Hematopoietic multipotent progenitor cell treated with erythropoietin and hydrocortisone succinate and interleukin-3 and kit ligand, for 4 days (in vitro differentiated cells): ENCODE measurements at regions not wholly inside any gene's neighbourhood (a gene's known extent, or its start where the extent isn't known, plus 50 kb on each side); places are given as distances from the start of the nearest gene placed in this dataset.
"Not testable (repeated sequence)": the region's sequence is repeated elsewhere in the genome, so short reads cannot be mapped to it uniquely, and the experiment has no call there.

Source experiments
- DNase-seq: peaks from one replicate; pipeline ENCODE4 v3.0.0-alpha.2; 2015

DNA sequence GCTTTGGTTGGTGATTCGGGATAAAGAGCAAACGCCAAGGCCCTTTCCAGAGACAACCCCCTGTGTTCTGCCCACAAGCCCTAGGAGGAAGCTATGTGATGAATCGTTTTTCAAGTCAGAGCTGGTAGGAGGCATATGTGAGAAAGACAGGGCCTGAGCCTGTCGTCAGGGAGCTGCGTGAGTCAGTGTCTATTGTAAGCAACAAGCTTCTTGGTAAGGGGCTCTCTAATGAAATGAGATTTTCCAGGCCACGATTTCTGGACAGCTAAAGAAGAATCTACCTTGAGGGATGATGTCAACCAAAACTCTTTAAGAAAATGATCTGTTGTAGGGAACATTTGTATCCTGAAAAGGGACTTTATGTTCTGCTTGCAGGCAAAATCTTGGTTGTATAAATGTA is 318.9 kb upstream of the IL12A start:
- DNase-seq = no peak

DNA sequence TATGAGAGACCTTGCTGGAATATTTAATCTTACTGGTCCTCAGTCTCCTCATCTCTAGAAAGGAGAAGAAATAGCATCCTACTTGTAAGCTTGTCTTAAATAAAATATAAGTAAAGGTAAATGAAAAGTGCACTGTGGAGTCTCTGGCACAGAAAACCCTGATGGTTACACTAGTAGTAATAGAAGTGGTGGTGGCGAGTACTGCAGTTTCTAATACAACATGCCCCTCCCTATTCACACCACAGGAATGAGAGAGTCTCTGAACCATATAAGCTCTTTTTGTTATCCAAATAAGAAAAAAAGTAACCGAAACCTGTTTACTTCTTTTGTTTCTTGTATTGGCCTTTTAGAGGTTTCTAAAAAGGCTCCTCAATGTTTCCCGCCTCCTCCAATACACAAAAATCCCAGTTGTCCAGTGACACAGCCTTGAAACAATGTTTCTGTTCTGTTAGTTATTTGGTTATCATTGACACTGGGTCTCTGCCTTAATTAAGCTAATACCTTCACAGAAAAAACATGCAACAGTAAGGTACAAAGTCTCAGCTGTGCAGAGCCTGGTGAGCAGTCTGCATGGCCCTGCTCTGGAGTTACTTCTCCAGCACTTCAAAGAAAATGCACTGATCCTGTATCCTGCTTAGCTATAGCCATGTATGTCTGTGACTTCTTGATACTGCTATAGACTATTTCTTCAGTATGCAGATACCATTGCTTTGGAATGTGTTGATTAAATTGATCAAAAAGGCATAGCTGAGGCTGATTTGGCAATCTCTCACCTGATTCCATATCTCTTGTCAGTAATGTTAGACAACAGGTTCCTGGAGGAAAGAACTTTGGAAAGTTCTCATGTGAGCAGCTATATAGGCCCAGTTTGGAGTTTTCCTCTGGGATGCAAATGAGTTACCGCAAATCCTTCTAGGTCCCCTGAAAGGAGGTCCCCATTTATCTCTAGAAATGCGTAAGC is 315.6 kb upstream of the IL12A start:
- no peak for DNase-seq

DNA sequence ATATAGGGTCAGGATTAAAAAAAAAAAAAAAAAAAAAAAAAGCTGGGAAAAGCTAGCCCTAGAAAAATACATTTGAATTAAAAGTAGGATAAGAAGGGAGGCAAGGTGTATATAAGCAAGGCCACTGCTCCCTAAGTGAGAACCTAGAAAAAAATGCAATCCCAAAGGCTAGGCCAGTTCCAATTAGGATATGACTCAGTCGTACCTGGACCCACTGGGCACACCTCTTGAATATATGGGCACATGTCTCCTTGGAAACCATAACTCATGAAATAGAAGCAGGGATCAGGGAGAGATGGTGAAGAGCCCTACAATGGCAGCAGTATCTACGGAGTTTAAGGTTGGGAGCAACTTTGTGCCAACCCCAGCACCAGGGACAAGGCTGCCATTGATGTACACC is 314.1 kb upstream of the IL12A start:
- DNase-seq = no peak

DNA sequence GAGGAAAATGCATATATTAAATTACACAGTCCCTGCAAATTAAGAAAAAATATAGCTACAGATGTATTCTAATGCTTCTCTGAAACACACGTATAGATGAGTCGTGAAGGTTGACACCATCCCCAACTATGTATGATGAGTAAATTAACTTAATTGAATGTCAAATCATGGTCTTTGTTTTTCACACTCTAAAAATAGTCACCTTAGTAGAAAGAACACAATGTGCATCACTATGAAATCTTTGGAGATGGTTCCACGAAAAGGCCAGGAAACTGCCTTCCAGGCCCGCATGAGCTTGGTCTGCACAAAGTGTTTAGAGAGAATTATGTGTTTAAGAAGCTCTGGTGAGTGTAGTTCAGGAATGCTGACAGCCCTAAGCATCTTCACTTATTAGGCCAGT is 313.4 kb upstream of the IL12A start:
- DNase-seq = no peak

DNA sequence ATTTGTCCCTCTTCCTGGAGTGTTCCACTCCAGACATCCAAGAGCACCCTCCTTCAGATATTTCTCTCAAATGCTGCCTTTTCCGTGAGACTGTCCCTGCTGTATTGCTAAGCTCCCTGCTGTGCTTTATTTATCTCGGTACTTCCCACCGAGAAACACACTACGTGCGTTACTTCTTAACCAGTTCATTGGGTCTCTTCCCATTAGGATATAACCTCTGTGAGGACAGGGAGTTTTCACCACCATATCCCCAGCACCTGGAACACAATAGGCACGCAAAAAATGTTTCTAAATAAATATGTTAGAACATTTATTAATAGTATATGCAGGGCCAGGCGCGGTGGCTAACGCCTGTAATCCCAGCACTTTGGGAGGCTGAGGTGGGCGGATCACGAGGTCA is 308.7 kb upstream of the IL12A start:
- no peak for DNase-seq

DNA sequence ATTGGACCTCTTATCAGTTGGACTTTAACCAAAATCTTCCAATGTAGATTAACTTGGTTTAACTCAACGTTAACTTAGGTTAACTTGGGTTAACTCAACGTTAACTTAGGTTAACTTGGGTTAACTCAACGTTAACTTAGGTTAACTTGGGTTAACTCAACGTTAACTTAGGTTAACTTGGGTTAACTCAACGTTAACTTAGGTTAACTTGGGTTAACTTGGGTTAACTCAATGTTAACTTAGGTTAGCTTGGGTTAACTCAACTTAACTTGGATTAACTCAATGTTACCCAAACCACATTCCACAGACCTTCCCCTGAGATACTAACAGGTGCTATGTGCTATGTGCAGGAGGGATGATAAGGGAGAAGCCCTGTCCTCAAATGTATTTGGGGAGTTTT is 306.9 kb upstream of the IL12A start:
- not testable (repeated sequence) for DNase-seq

DNA sequence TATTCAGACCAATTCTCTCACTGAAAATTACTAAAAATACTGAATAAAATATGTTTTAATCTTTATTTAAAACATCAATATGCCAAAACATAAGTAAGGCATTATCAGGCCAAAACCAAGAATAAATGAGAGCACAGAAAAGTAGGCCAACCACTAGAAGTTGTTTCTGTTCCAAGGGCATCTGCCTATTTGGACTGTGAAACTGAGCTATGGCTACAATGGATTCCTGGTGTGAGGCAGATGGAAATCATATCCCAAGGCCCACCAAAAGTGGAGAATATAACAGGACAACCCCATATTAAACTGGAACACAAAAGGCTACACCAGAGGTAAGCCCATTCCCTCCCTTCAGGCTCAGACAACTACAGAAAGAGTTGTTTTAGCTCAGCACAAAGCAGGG is 302.8 kb upstream of the IL12A start:
- DNase-seq = no peak

DNA sequence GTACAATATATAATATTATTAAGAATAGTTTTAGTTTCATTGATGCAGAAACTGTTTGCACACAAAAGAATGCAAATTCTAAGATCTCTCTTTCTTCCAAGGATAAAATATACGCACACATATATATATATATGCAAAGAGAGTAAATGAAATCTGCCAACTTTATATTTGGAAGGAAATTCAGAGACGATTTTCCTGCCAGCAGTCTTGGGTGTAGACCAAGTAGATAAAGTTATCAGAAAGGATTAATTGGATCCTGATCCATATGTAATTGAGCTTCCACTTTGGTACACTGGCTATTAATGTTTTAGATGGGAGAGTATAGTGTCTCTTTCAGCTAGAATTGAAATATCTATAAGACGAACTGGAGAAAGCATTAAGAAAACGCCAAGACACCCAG is 295.4 kb upstream of the IL12A start:
- DNase-seq = no peak

DNA sequence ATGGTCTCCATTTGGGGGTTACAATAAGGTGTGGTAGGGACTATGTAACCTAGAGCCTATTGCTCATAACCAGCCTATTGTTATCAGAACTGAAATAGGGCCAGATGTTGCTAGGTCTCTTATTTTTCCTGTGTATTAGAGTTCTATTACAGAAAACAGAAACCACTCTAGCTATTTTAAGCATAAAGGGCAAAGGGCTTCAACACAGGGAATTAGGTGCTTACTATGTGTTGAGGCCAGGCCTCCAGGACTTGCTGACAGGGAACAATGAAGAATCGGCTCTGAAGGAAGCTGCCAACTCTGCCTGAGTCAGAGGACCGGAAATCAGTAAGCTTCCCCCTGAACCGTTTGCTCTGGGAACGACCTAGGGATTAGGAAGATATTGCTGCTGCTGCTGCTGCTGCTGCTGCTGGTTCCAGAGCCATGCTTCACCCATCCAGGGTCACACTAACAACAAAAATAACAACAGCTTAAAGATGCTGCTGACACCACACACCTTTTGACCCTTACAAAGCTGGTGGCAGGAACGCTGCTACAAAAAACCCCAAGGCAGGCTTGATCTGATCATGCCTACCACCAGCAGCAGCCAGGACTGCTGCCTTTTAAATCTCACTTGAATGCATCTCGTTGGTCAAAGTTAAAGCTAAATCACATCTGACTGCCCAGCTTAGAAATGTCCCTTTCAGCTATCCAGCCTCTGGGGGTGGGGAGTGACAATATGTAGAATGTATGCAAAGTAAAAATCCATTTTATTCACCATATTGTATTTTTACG is 276.9 kb upstream of the IL12A start:
- DNase-seq = no peak

DNA sequence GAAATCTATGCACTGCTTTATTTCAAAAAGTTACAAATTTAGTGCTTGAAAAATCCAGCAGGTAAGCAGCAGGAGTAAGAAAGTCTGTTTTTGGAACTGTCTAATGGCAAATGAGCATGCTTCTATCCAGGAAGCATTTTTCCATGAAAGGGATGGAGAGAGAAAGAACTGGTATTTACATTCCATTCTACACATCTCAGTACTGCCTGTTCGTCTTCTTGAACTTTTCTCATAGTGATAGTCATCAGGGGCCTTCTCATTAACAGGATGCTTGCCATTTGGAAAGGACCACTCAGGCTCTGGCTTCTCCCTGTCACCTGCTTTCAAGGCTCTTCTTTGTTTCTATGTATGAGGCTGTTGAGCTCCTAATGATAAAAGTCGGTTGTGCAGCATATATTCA is 267.3 kb upstream of the IL12A start:
- DNase-seq = no peak

DNA sequence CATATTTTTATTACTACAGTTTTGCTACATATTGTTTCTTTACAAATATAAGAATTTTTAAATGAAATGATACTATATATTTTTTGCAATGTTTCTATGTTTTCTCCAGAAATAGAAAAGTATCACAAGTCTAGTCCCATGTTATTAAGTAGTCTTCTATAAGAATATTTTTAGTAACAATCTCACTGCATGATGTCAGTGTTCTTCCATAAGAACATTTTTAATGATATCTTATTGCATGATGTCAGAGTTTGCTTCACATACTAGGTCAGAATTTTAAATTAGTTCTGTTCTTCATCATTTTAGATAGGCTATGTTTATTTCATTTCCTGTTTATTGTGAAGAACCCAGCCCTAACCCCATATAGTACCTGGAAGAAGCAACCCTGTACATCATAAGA is 265.3 kb upstream of the IL12A start:
- DNase-seq = no peak

DNA sequence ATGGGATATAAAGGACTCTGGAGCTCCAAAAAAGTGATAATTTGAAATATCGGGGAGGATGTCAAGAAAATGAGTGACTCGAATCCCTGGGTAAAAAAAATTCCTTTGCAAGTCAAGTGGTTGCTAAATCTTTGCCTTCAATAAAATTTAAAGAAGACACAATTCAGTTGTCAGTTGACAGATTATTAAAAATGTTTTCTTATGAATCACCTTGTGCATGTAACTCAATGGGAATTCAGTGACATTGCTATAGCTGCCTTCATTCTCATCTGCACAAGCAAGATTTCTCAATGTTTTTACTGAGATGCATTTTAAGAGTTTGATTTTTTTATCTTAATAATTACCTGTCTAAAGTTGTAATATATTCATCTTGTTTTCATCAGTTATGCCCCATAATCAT is 264.0 kb upstream of the IL12A start:
- no peak for DNase-seq

DNA sequence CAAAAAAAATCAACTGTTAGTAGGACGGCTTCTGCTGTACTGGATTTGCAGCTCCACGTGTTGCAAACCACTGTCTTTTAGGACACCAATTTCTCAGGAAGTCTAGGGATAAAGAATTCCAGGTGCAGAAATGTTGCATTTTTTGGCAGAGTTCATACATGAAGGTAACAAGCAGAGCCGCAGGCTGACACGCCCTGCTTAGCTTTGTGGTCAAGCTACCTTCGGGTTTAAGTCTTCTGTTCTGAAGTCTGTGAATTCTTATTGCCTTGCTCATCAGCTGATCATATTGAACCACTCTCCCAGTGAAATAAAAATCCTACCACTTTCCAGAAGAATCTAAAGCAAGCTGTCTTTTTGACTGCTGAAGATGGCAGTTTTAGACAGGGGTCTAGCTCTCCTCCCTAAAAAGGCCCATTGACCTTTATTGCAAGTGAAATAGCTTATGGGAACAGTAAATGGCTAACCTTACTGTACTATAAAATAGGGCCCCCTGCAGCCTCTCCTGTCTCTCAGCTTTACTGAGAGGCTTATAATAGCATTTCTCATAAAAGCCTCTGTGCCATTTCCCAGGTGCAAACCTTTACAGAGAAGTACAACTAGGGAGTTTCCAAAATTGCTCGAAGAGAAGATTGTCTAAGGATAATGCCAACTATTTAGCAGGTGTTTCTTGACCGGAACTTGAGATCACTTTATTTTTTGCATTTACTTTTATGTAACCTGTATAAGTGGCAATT is 262.2 kb upstream of the IL12A start:
- no peak for DNase-seq

DNA sequence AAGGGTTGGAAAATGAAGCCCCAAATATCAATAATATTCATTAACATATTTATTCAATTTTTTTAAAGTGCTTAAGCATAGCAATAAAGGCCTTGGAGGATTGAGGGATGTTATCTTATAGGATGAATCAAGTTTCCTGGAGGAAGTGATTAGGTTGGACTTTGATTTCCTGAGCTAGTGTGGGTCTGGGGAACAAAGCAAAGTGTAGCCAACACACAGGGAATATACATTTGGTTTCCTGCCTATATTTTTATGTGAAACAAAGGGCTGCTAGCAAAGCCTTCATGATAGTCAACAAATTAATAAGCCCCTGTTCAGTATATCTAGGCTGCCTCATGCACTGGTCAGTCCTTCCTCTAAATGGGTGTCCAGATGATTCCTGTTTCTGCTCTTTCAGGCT is 261.1 kb upstream of the IL12A start:
- no peak for DNase-seq

DNA sequence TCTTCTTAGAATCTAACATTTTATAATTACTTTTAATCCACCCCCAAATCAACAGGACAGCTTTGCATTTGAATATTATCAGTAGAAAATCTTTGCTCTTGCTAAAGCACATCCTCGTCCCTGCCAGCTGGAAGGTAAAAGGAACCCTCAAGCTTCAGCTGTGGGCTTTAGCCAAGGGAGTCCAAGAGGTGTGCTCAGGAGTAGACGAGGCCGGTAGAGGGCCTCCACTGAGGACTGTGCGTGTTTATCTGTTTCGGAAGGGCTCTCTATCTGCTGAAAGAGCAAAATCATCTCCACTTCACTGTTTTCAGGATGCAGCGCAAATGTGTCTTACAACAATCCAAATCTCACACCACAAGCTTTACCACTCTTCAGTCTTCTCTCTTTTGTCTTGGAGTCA is 257.4 kb upstream of the IL12A start:
- DNase-seq = no peak

DNA sequence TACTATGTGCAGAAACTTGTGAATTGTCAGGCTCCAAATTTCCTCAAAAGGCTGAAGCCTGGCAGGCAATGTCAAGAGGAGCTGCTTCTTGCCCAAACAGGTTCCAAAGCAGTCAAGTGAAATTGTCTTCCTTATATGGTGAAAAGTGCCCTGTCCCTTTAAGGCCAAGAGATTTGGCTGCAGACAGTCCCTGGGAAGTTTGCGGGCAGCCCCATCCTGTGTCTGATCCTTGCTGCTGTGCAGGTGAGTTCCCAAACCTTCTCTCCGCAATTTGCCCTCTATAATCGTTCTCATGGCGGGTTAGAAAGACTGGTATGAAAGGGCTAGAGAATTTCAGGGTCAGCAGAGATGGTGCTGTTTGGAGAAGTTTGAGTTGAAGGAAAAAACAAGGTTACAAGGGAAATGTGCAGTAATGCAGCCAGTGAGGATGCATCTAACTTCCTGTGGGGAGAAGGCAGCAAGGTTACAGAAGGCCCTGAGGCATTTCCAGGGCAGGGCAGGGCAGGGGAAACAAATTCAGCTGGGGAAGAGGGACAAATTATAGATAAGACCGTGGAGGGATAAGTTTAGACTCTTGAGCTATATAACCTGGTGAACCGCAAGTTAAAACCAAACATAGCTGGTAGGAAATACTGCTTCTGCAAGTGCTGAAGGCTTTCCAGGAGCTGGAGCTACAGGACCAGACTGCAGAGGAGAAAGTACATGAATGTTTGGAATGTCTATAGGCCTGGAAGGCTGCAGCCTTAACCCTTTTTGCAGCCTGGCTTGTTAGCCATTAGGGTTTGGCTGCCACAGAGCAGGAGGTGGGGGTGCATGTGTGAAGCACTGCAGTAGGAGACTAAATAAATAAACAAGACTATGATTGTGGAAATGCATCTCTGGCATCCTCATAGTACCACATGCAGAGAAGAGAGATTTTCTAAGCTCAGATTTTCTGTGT is 256.2 kb upstream of the IL12A start:
- DNase-seq = no peak

DNA sequence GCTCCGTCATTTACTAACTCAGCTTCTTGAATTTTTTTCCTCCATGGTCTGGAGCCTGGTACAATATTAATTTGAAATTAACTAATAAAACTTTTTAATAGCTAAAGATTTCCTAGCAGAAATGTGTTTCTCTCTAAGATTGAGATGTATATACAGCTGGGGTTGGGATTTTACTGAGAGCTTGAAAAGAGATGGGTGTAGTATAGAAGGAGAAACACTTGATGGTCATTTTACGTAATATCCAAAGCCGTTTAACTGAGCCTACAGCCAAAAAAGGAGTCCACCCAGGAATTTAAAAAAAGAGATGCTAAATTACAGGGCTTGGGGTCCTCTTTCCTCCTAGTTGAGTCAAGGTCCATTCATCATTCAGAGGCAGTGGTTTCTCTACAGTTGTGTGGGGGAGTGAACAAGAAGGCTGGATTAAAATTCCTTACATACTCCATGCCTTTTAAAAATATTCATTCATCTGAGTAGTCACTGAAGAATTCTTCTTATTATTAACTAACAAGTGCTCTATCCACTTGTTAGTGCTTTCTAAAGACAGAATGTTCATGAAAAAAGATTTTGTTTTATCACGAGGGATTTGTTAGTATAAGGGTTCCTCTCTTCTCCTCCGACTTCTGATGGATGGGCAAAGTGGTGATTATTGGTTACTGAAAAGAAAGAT is 255.3 kb upstream of the IL12A start:
- DNase-seq = no peak

DNA sequence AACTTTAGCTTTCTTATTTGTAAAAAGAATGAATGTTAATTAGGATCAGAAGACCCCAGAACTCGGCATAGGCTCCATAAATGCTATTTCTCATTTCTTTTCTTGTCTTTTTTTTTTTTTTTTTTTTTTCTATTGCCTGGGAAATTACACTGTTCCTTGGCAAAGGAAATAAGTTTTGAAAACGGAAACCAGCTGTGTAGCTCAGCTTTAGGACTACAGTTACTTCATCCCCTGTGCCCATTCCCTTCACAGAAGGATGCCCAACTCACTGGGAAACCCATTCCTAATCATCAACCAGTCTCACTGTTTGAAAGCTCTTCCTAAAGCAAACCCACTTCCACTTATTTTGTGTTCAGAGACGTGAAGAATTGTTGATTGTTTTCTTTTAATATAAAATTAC is 254.0 kb upstream of the IL12A start:
- DNase-seq = no peak

DNA sequence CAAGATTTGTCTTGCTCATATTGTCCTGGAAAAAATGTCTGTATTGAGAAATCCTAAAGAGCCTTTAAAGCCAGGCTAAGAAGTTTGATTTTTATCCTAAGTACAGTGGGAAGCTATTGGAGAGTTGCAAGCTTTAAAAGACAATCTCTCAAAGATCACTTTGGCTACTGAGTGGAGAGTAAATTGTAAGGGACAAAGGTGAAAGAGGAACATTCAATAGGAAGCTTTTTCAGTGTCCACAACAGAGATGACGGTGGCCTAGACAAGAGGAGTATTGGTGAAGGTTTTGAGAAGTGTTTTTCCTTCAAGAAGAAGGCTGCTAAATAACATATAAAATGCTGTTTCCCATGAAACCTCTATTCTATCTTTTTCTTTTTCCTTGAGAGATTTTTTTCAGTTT is 249.5 kb upstream of the IL12A start:
- no peak for DNase-seq

DNA sequence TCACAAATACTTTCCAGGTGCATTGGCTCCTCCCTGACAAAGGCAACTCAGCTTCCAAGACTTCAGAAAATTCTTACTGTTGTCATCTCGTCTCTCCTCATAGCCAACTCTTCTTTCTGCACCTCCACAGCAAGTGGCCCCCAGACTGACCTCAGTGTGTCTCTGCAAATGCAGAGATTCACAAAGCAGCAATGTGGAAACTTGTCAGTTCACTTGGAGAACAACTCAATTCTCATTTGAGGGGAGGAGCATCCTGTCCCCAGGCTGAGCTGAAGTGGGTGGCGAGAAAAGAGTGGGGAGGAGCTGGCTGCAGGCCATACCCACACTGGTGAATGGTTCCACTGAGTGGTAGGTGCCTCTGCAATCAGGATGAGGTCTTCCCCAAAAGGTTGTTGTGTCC is 248.7 kb upstream of the IL12A start:
- DNase-seq = no peak

DNA sequence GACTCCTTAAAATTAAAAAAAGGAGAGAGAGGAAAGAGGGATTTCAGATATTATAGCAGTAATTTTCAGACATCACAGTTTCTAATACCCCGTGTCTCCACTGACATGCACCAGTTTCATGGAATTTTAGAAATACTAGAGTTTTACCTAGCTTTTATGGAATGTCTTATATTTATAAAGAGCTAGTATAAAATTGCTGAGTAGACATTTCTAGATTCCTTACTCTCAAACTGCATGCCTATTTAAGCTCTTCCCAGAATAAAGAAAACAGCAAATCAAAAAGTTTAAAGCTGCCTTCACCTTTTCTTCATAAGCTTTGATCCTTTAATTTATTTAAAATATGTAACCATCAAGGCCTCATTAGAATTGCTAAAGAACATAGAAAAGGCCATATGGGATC is 247.4 kb upstream of the IL12A start:
- DNase-seq = no peak

DNA sequence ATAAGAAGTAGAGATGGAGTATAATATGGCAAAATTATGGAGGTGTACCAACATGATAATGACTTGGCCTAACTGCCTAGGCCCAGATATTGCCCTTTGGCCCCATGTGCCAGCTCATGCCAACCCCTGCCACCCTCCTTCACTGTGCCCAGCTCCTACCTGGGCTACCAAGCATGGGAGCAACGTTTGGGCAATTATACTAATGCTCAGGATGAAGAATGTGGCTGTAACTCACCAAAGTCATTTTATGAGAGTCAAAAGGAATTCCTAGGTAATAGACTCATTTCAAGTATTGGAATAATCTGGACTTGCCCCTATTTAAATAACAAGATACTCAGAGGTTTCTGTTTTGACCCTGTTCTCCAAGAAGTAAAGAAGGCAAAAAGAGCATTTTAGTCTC is 240.2 kb upstream of the IL12A start:
- DNase-seq = no peak
